Ishikawa (cell line): ENCODE measurements at regions not wholly inside any gene's neighbourhood (a gene's known extent, or its start where the extent isn't known, plus 50 kb on each side); places are given as distances from the start of the nearest gene placed in this dataset.

Experiments used
- CEBPB ChIP-seq: IDR thresholded peaks from 2 replicates; pipeline ENCODE4 v1.6.1; 2012
- CREB1 ChIP-seq: IDR thresholded peaks from 2 replicates; pipeline ENCODE4 v1.6.1; 2012; ENCODE audit warnings: low read depth
- MAX ChIP-seq: IDR thresholded peaks from 2 replicates; pipeline ENCODE4 v1.6.1; 2012
- REST ChIP-seq: IDR thresholded peaks from 2 replicates; pipeline ENCODE4 v1.6.1; 2012; ENCODE audit warnings: low read depth, mild to moderate bottlenecking
- TEAD4 ChIP-seq: IDR thresholded peaks from 2 replicates; pipeline ENCODE4 v1.6.1; 2012
- USF1 ChIP-seq: IDR thresholded peaks from 2 replicates; pipeline ENCODE4 v1.6.1; 2012
- YY1 ChIP-seq: IDR thresholded peaks from 2 replicates; pipeline ENCODE4 v1.6.1; 2012; ENCODE audit warnings: low read depth
- ZBTB7A ChIP-seq: IDR thresholded peaks from 2 replicates; pipeline ENCODE4 v1.6.1; 2012; ENCODE audit warnings: low read depth

GRCh38 chr1:239906394-239906793, 185.3 kb upstream of the FMN2 start:
- TF ChIP-seq TEAD4 (no peak), REST (no peak), CREB1 (no peak), ZBTB7A (no peak), USF1 (no peak), CEBPB (no peak), MAX (no peak), YY1 (no peak)
